Loucy (cell line): ENCODE measurements at regions not wholly inside any gene's neighbourhood (a gene's known extent, or its start where the extent isn't known, plus 50 kb on each side); places are given as distances from the start of the nearest gene placed in this dataset.

Source experiments
- H2AFZ ChIP-seq: fragments of 200-600 bp; sonication (generic); 2 replicates; pipeline ENCODE4 v1.6.0; 2016; ENCODE audit warnings: antibody characterized with exemption, mild to moderate bottlenecking, low read length, moderate library complexity
- H3F3A ChIP-seq: fragments of 200-600 bp; 2 replicates; pipeline ENCODE4 v1.6.0; 2016; ENCODE audit warnings: antibody characterized with exemption, low read depth, mild to moderate bottlenecking
- H3K27me3 ChIP-seq: fragments of 200-600 bp; sonication (generic); 2 replicates; pipeline ENCODE4 v1.6.1; 2014; ENCODE audit warnings: low read length, mild to moderate bottlenecking; ENCODE audit not compliant: insufficient read depth, poor library complexity, severe bottlenecking
- H3K36me3 ChIP-seq: fragments of 200-600 bp; sonication (generic); 2 replicates; pipeline ENCODE4 v1.6.1; 2016; ENCODE audit warnings: low read length; ENCODE audit not compliant: insufficient read depth
- H3K4me1 ChIP-seq: fragments of 200-600 bp; sonication (generic); 2 replicates; pipeline ENCODE4 v1.5.1; 2014; ENCODE audit warnings: low read length, mild to moderate bottlenecking; ENCODE audit not compliant: insufficient read depth, poor library complexity, severe bottlenecking
- H3K4me2 ChIP-seq: fragments of 200-600 bp; sonication (generic); 2 replicates; pipeline ENCODE4 v1.6.0; 2014; ENCODE audit warnings: antibody characterized with exemption, low read length, low read depth, mild to moderate bottlenecking; ENCODE audit not compliant: poor library complexity, severe bottlenecking
- H3K4me3 ChIP-seq: fragments of 200-600 bp; sonication (generic); 2 replicates; pipeline ENCODE4 v1.5.1; 2014; ENCODE audit warnings: low read length, mild to moderate bottlenecking, mixed read lengths; ENCODE audit not compliant: poor library complexity, severe bottlenecking
- H3K79me2 ChIP-seq: fragments of 200-600 bp; sonication (generic); 2 replicates; pipeline ENCODE4 v1.6.1; 2014; ENCODE audit warnings: low read length; ENCODE audit not compliant: insufficient read depth
- H3K9ac ChIP-seq: fragments of 200-600 bp; sonication (generic); 2 replicates; pipeline ENCODE4 v1.6.0; 2014; ENCODE audit warnings: mild to moderate bottlenecking, low read depth, low read length, moderate library complexity; ENCODE audit not compliant: poor library complexity, severe bottlenecking
- H3K9me2 ChIP-seq: fragments of 200-600 bp; sonication (generic); replicated peaks from 2 replicates; pipeline ENCODE4 v1.6.1; 2016; ENCODE audit warnings: low read depth, low read length, mixed read lengths
- H3K9me3 ChIP-seq: fragments of 200-600 bp; sonication (generic); 2 replicates; pipeline ENCODE4 v1.6.1; 2014; ENCODE audit warnings: mild to moderate bottlenecking, antibody characterized with exemption, low read length, low read depth; ENCODE audit not compliant: insufficient read depth
- H4K20me1 ChIP-seq: fragments of 200-600 bp; sonication (generic); 2 replicates; pipeline ENCODE4 v1.6.0; 2014; ENCODE audit warnings: antibody characterized with exemption, low read length, mild to moderate bottlenecking; ENCODE audit not compliant: insufficient read depth, poor library complexity, severe bottlenecking
- CTCF ChIP-seq: fragments of 200-600 bp; sonication (generic); conservative IDR thresholded peaks from 2 replicates; pipeline ENCODE4 v1.5.1; 2014; ENCODE audit warnings: mild to moderate bottlenecking, antibody characterized with exemption, low read length
- EZH2phosphoT487 ChIP-seq: fragments of 200-600 bp; IDR thresholded peaks from 2 replicates; pipeline ENCODE4 v1.6.1; 2018; ENCODE audit warnings: antibody characterized with exemption, mild to moderate bottlenecking, moderate library complexity, borderline replicate concordance

- H3K79me2 ChIP-seq: no peaks in the 10 kb centered on the region
- no peaks in the 10 kb centered on the region for H3K9me2 ChIP-seq
- H3K4me1 ChIP-seq: no peaks in the 10 kb centered on the region
- no peaks in the 10 kb centered on the region for H3K9me3 ChIP-seq
- no peak overlapping the region for H3K4me2 ChIP-seq
- no peaks in the 10 kb centered on the region for H3K36me3 ChIP-seq
- H3K4me3 ChIP-seq: no peak overlapping the region
- H2AFZ ChIP-seq: no peak overlapping the region
- no peaks in the 10 kb centered on the region for H3F3A ChIP-seq
- no peaks in the 10 kb centered on the region for H4K20me1 ChIP-seq
- H3K27me3 ChIP-seq: no peaks in the 10 kb centered on the region
- H3K9ac ChIP-seq: no peak overlapping the region
- TF ChIP-seq EZH2phosphoT487 (no peak), CTCF (no peak)
Measured at GRCh38 chr11:112310848-112311247, 50.2 kb upstream of the PLET1 start.

DNA sequence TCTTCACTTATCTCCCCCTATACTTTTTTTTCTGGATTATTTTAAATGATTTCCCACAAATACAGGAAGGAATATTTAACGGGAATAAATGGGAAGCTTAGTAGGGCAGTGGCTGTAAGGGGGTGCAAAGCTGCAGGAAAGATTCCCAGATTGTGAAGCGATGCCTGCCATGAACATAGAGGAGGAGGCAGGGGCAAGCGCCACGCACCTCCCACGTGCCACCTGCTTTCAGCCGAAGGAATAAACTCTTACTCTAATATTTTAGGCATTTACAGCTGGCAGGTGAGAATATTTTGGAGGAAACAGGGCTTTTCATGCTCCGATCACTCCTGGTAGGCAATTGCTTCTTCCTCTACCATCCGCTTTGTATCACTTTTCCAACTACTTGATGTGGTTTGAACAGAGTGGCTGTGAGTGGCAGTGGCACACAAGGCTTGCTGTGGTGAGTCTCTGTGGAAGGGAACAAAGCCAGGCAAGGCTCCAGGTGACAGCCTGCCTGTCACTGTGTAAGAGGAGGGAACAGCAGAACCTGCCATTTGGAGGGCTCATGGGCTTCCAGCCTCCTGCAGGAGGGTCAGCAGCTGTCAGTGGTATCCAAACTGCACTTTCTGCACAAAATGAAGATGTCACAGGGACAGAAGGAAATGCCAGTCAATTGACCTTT, 54.5 kb upstream of the PLET1 start:
- H2AFZ ChIP-seq: no peak overlapping the region
- no peaks in the 10 kb centered on the region for H3F3A ChIP-seq

DNA sequence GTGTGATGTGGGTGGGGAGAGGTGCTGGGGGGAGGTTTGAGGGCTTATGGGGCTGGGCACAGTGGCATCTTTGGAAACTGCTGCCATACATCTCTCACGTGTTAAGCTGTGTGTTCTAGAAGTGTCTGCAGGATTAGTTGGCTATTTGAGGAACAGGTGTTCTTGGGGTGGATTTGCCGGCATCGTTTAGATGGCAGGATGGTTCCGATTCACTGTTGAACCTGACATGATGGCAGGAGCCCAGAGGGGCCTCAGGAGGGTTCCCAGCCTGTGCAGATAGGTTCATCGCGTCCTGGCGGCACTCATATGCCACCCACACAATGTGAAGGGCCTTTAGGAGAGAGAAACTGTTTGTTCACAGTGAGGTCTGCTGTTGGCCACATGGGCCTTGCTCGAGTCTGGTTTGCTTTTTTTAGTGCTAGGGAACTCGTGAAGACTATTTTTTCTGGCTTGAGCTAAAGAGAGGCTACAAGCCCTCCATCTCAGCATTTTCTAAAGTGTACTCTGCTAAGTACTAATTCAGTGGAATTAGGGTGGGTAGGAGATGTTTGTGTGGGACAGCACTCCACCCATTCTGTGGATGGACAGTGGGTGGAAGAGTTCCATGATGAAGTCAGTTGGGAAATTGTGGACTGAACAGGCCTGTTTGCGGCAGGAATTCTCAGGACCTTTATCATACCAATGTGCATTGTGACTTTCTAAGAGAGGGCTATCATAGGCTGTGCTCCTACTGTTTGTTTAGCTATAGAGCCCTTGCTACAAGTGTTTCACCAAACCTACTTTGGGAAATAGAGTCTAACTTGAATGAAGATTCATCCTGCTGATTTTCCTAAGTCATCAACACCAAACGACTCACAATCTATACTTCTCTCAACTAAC, 55.4 kb upstream of the PLET1 start:
- no peaks in the 10 kb centered on the region for H3K4me1 ChIP-seq
- no peaks in the 10 kb centered on the region for H3K36me3 ChIP-seq
- H3K9me3 ChIP-seq: no peaks in the 10 kb centered on the region
- H3K4me3 ChIP-seq: no peak overlapping the region
- no peaks in the 10 kb centered on the region for H4K20me1 ChIP-seq
- no peak overlapping the region for H2AFZ ChIP-seq
- no peak overlapping the region for H3K4me2 ChIP-seq
- no peak for TF ChIP-seq CTCF
- no peak for TF ChIP-seq EZH2phosphoT487
- H3K79me2 ChIP-seq: no peaks in the 10 kb centered on the region
- no peaks in the 10 kb centered on the region for H3F3A ChIP-seq
- H3K9ac ChIP-seq: no peak overlapping the region
- no peaks in the 10 kb centered on the region for H3K9me2 ChIP-seq
- H3K27me3 ChIP-seq: no peaks in the 10 kb centered on the region

More for the DNA sequence above, 54.5 kb upstream of the PLET1 start:
- Histone ChIP-seq H3K9ac (no peak overlapping the region), H3K79me2 (no peaks in the 10 kb centered on the region), H3K27me3 (no peaks in the 10 kb centered on the region), H3K9me2 (no peaks in the 10 kb centered on the region), H4K20me1 (no peaks in the 10 kb centered on the region), H3K4me1 (no peaks in the 10 kb centered on the region), H3K4me3 (no peak overlapping the region), H3K4me2 (no peak overlapping the region), H3K9me3 (no peaks in the 10 kb centered on the region), H3K36me3 (no peaks in the 10 kb centered on the region)
- TF ChIP-seq EZH2phosphoT487 (no peak), CTCF (no peak)
